C4-2B (cell line): ENCODE measurements at regions not wholly inside any gene's neighbourhood (a gene's known extent, or its start where the extent isn't known, plus 50 kb on each side); places are given as distances from the start of the nearest gene placed in this dataset.

Experiments used
- ZFX ChIP-seq: fragments of 450-650 bp; IDR thresholded peaks from 2 replicates; pipeline ENCODE4 v1.6.1; 2017
- TF ChIP-seq, protein P1 (sequence below): fragments of 450-650 bp; conservative IDR thresholded peaks from 2 replicates; pipeline ENCODE4 v1.5.1; 2017; ENCODE audit warnings: mild to moderate bottlenecking

DNA sequence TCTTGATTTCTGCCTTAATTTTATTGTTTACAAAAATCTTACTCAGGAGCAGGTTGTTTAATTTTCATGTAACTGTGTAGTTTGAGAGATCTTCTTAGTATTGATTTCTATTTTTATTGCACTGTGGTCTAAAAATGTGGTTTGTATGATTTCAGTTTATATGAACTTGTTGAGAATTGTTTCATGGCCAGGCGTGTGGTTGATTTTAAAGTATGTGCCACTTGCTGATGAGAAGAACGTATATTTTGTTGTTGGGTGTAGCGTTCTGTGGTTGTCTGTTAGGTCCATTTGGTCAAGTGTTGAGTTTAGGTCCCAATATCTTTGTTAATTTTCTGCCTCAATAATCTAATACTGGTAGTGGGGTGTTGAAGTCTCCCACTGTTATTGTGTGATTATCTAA lies 996.8 kb downstream of the PCDH19 start:
- TF ChIP-seq, protein P1, sequence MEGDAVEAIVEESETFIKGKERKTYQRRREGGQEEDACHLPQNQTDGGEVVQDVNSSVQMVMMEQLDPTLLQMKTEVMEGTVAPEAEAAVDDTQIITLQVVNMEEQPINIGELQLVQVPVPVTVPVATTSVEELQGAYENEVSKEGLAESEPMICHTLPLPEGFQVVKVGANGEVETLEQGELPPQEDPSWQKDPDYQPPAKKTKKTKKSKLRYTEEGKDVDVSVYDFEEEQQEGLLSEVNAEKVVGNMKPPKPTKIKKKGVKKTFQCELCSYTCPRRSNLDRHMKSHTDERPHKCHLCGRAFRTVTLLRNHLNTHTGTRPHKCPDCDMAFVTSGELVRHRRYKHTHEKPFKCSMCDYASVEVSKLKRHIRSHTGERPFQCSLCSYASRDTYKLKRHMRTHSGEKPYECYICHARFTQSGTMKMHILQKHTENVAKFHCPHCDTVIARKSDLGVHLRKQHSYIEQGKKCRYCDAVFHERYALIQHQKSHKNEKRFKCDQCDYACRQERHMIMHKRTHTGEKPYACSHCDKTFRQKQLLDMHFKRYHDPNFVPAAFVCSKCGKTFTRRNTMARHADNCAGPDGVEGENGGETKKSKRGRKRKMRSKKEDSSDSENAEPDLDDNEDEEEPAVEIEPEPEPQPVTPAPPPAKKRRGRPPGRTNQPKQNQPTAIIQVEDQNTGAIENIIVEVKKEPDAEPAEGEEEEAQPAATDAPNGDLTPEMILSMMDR = no peak
- TF ChIP-seq ZFX = no peak
